Lower leg skin (tissue), 3 donors: ENCODE measurements at regions not wholly inside any gene's neighbourhood (a gene's known extent, or its start where the extent isn't known, plus 50 kb on each side); places are given as distances from the start of the nearest gene placed in this dataset.

Experiments
- POLR2A ChIP-seq, 2 donors: fragments of 450-650 bp; IDR thresholded peaks; one replicate each; pipeline ENCODE4 v1.6.1; 2016 to 2017; ENCODE audit warnings: antibody characterized with exemption in 2 of 2, mild to moderate bottlenecking in 1 of 2, moderate library complexity in 1 of 2
- TF ChIP-seq, protein P1 (sequence below), 3 donors: fragments of 450-650 bp; IDR thresholded peaks; one replicate each; pipeline ENCODE4 v1.5.1; 2016; ENCODE audit warnings: antibody characterized with exemption in 3 of 3, mild to moderate bottlenecking in 3 of 3, moderate library complexity in 2 of 3

DNA sequence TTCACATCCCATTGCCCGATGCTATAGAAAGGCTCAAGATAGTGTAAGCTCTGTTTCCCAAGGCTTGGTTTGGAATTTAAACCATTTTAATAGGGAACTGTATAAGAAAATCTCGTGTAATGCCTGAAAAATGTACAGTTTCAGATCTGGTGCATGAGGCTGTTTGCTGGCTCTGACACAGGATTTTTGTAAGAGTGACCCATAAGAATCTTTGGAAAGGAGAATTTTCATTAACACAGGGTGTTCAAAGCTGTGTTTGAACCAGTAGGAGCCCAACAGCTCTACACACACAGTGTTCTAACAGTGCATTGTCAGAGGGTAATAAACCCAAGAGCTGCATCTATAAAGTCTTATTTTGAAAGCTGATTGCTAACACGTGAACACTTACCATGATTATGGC is 293.5 kb downstream of the PRL start:
- TF ChIP-seq POLR2A (IDR thresholded peaks at IDR 0.05), result no peak
- TF ChIP-seq, protein P1, sequence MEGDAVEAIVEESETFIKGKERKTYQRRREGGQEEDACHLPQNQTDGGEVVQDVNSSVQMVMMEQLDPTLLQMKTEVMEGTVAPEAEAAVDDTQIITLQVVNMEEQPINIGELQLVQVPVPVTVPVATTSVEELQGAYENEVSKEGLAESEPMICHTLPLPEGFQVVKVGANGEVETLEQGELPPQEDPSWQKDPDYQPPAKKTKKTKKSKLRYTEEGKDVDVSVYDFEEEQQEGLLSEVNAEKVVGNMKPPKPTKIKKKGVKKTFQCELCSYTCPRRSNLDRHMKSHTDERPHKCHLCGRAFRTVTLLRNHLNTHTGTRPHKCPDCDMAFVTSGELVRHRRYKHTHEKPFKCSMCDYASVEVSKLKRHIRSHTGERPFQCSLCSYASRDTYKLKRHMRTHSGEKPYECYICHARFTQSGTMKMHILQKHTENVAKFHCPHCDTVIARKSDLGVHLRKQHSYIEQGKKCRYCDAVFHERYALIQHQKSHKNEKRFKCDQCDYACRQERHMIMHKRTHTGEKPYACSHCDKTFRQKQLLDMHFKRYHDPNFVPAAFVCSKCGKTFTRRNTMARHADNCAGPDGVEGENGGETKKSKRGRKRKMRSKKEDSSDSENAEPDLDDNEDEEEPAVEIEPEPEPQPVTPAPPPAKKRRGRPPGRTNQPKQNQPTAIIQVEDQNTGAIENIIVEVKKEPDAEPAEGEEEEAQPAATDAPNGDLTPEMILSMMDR (IDR thresholded peaks at IDR 0.05), result no peak
